Lower lobe of right lung (tissue), 2 donors: ENCODE measurements at regions not wholly inside any gene's neighbourhood (a gene's known extent, or its start where the extent isn't known, plus 50 kb on each side); places are given as distances from the start of the nearest gene placed in this dataset.

Experiments
- ATAC-seq, 2 donors: fragments of 200-7000 bp; cut with Tn5 transposase; one replicate each; pipeline ENCODE4 v1.9.1; 2020 to 2022; ENCODE audit warnings: mild to moderate bottlenecking in 2 of 2, moderate library complexity in 2 of 2
- DNase-seq: peaks from one replicate; pipeline ENCODE4 v3.0.0-alpha.2; 2020
- H3K27ac ChIP-seq: fragments of 200-600 bp; one replicate; pipeline ENCODE4 v1.8.0; 2022
- H3K27me3 ChIP-seq: fragments of 200-600 bp; one replicate; pipeline ENCODE4 v1.8.0; 2022; ENCODE audit warnings: low read depth
- H3K36me3 ChIP-seq: fragments of 200-600 bp; one replicate; pipeline ENCODE4 v1.8.0; 2022; ENCODE audit warnings: mild to moderate bottlenecking
- H3K4me1 ChIP-seq: fragments of 200-600 bp; one replicate; pipeline ENCODE4 v1.8.0; 2022
- H3K4me3 ChIP-seq: fragments of 200-600 bp; one replicate; pipeline ENCODE4 v1.8.0; 2022; ENCODE audit warnings: mild to moderate bottlenecking
- H3K9me3 ChIP-seq: fragments of 200-600 bp; one replicate; pipeline ENCODE4 v1.8.0; 2022
- intact Hi-C: fragments of 100-400 bp; cut with DNase I; formaldehyde crosslinking; loops from one replicate; pipeline ENCODE4 v1.11.0; 2022
- TF ChIP-seq, protein P1 (sequence below): fragments of 200-600 bp; IDR thresholded peaks from one replicate; pipeline ENCODE4 v1.8.0; 2022; ENCODE audit warnings: antibody characterized with exemption, mild to moderate bottlenecking
- donor health status: DM: no; HTN: yes; CAD: no; lungs with severe emphysema.

GRCh38 chr4:114052227-114052626 lies 72.8 kb upstream of the ARSJ start:
- TF ChIP-seq, protein P1, sequence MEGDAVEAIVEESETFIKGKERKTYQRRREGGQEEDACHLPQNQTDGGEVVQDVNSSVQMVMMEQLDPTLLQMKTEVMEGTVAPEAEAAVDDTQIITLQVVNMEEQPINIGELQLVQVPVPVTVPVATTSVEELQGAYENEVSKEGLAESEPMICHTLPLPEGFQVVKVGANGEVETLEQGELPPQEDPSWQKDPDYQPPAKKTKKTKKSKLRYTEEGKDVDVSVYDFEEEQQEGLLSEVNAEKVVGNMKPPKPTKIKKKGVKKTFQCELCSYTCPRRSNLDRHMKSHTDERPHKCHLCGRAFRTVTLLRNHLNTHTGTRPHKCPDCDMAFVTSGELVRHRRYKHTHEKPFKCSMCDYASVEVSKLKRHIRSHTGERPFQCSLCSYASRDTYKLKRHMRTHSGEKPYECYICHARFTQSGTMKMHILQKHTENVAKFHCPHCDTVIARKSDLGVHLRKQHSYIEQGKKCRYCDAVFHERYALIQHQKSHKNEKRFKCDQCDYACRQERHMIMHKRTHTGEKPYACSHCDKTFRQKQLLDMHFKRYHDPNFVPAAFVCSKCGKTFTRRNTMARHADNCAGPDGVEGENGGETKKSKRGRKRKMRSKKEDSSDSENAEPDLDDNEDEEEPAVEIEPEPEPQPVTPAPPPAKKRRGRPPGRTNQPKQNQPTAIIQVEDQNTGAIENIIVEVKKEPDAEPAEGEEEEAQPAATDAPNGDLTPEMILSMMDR = no peak
- intact Hi-C loops = no loop called here
- no peaks in the 10 kb centered on the region for H3K9me3 ChIP-seq
- no peak overlapping the region for H3K27ac ChIP-seq
- ATAC-seq = peak; percentile 67 to 81
- no peak for DNase-seq
- H3K4me1 ChIP-seq = no peaks in the 10 kb centered on the region
- H3K4me3 ChIP-seq = no peak overlapping the region
- no peaks in the 10 kb centered on the region for H3K36me3 ChIP-seq
- no peaks in the 10 kb centered on the region for H3K27me3 ChIP-seq

- Histone ChIP-seq H3K27me3 (no peaks in the 10 kb centered on the region), H3K4me3 (no peak overlapping the region), H3K9me3 (no peaks in the 10 kb centered on the region), H3K27ac (no peak overlapping the region), H3K4me1 (no peaks in the 10 kb centered on the region), H3K36me3 (no peaks in the 10 kb centered on the region)
- TF ChIP-seq, protein P1 = no peak
- intact Hi-C loops = no loop called here
- ATAC-seq = peak; percentile 69 to 71
- DNase-seq = no peak
Measured at GRCh38 chr4:114056599-114056998, 77.2 kb upstream of the ARSJ start.

- intact Hi-C loops = no loop called here
Measured at GRCh38 chr4:114057746-114058145, 78.3 kb upstream of the ARSJ start.

DNA sequence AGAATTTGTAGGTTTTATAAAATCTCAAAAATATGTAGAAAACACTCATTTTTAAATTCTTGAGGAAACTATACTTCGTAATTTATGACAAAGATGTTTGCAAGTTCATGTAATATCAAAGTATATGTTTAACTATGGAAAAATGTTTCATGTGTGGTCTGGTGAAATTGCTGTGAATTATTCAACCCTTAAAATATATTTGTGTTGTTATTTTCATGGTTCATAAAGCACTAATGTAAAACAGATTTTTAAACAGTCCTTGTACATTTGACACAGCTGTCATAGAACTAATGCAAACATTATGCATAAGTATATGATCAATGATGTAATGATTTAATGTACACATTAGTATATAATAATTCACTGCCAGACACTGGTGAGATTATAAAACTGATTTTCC lies 83.1 kb upstream of the ARSJ start:
- no peaks in the 10 kb centered on the region for H3K36me3 ChIP-seq
- TF ChIP-seq, protein P1 = no peak

More at GRCh38 chr4:114057746-114058145, 78.3 kb upstream of the ARSJ start:
- DNase-seq (no peak), ATAC-seq (no peak)
- Histone ChIP-seq H3K27me3 (no peaks in the 10 kb centered on the region), H3K36me3 (no peaks in the 10 kb centered on the region), H3K27ac (no peak overlapping the region), H3K9me3 (no peaks in the 10 kb centered on the region), H3K4me1 (no peaks in the 10 kb centered on the region), H3K4me3 (no peak overlapping the region)
- TF ChIP-seq, protein P1 = no peak

DNA sequence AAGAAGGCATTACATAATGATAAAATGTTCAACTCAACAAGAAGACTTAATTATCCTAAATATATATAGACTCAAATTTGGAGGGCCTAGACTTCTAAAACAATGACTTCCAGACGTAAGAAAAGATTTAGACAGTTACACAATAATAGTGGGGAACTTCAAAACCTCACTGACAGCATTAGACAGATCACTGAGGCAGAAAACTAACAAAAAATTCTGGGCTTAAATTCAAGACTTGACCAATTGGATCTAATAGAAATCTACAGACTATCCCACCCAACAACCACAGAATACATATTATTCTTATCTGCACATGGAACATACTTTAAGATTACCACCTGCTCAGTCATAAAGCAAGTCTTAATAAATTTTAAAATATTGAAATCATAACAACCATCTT lies 93.3 kb upstream of the ARSJ start:
- intact Hi-C loops = no loop called here
- no peak overlapping the region for H3K27ac ChIP-seq
- no peaks in the 10 kb centered on the region for H3K4me1 ChIP-seq
- no peaks in the 10 kb centered on the region for H3K27me3 ChIP-seq
- no peak for ATAC-seq
- H3K9me3 ChIP-seq = no peaks in the 10 kb centered on the region
- TF ChIP-seq, protein P1 = no peak
- H3K36me3 ChIP-seq = no peaks in the 10 kb centered on the region
- H3K4me3 ChIP-seq = no peak overlapping the region
- no peak for DNase-seq

More for the DNA sequence above, 83.1 kb upstream of the ARSJ start:
- no peak for ATAC-seq
- Histone ChIP-seq H3K27me3 (no peaks in the 10 kb centered on the region), H3K4me3 (no peak overlapping the region), H3K9me3 (no peaks in the 10 kb centered on the region), H3K4me1 (no peaks in the 10 kb centered on the region), H3K27ac (no peak overlapping the region)
- DNase-seq = no peak
- intact Hi-C loops = loop anchor here (10.0 kb wide), 1 partner anchor 108 kb away; no protein-coding TSS in a partner anchor
